Fibroblast of lung (primary cell): ENCODE measurements at regions not wholly inside any gene's neighbourhood (a gene's known extent, or its start where the extent isn't known, plus 50 kb on each side); places are given as distances from the start of the nearest gene placed in this dataset.
A peak's percentile ranks its signal among the peaks of the same experiment; 100 is the strongest.

Experiments
- DNase-seq, 2 donors: peaks; one replicate each; pipeline versions ENCODE4 v3.0.0 to v3.0.0-alpha.2; 2010; ENCODE audit warnings: low read depth in 2 of 2
- H2AFZ ChIP-seq: 2 replicates; pipeline ENCODE4 v1.5.1; 2012; ENCODE audit warnings: low read length, control low read depth, inconsistent platforms
- H3K27ac ChIP-seq: 2 replicates; pipeline ENCODE4 v1.5.1; 2011; ENCODE audit warnings: low read length, control low read depth; ENCODE audit not compliant: insufficient read depth
- H3K27me3 ChIP-seq: 2 replicates; pipeline ENCODE4 v1.5.1; 2011; ENCODE audit warnings: mild to moderate bottlenecking, low read length; ENCODE audit not compliant: control insufficient read depth, insufficient read depth
- H3K36me3 ChIP-seq: 2 replicates; pipeline ENCODE4 v1.5.1; 2011; ENCODE audit warnings: low read length; ENCODE audit not compliant: control insufficient read depth, insufficient read depth
- H3K4me1 ChIP-seq: 2 replicates; pipeline ENCODE4 v1.5.1; 2011; ENCODE audit warnings: low read length; ENCODE audit not compliant: control insufficient read depth, insufficient read depth; ENCODE audit errors: extremely low read depth
- H3K4me2 ChIP-seq: 2 replicates; pipeline ENCODE4 v1.5.1; 2011; ENCODE audit warnings: low read length, control low read depth; ENCODE audit not compliant: insufficient read depth; ENCODE audit errors: extremely low read depth
- H3K4me3 ChIP-seq, 4 experiments: fragments of 200-600 bp in 1 of 4; sonication (generic) in 1 of 4; replicated peaks in 1 of 4; 2 replicates each; pipeline ENCODE4 v1.5.1; 2011 to 2016; ENCODE audit warnings: low read length in 4 of 4, low read depth in 3 of 4, mild to moderate bottlenecking in 3 of 4, control low read depth in 2 of 4, inconsistent platforms in 1 of 4, mixed read lengths in 1 of 4; ENCODE audit not compliant: insufficient read depth in 1 of 4; ENCODE audit errors: control extremely low read depth in 1 of 4
- H3K79me2 ChIP-seq: 2 replicates; pipeline ENCODE4 v1.5.1; 2012; ENCODE audit warnings: mild to moderate bottlenecking, low read length, inconsistent platforms; ENCODE audit not compliant: control insufficient read depth, insufficient read depth
- H3K9ac ChIP-seq: 2 replicates; pipeline ENCODE4 v1.5.1; 2011; ENCODE audit warnings: mild to moderate bottlenecking, low read length, control low read depth; ENCODE audit not compliant: insufficient read depth
- H3K9me3 ChIP-seq: 2 replicates; pipeline ENCODE4 v1.5.1; 2012; ENCODE audit warnings: low read depth, low read length; ENCODE audit not compliant: control insufficient read depth, insufficient read depth
- H4K20me1 ChIP-seq: 2 replicates; pipeline ENCODE4 v1.5.1; 2011; ENCODE audit warnings: low read length; ENCODE audit not compliant: control insufficient read depth, insufficient read depth; ENCODE audit errors: extremely low read depth
- EZH2 ChIP-seq: IDR thresholded peaks from 2 replicates; pipeline ENCODE4 v1.5.1; 2012; ENCODE audit warnings: low read length, control low read depth, mild to moderate bottlenecking; ENCODE audit errors: missing control alignments
- TF ChIP-seq, protein P1 (sequence below), 2 donors: IDR thresholded peaks in 1 of 2; conservative IDR thresholded peaks in 1 of 2; 1 replicate in 1 of 2; 2 replicates in 1 of 2; pipeline ENCODE4 v1.5.1; 2011 to 2012; ENCODE audit warnings: low read length in 2 of 2, control low read depth in 1 of 2, inconsistent platforms in 1 of 2, low read depth in 1 of 2, mild to moderate bottlenecking in 1 of 2

- Histone ChIP-seq H2AFZ (no peak overlapping the region), H3K9me3 (no peaks in the 10 kb centered on the region), H3K4me1 (no peaks in the 10 kb centered on the region), H3K9ac (no peak overlapping the region), H3K79me2 (no peaks in the 10 kb centered on the region), H3K27me3 (no peaks in the 10 kb centered on the region), H3K4me2 (no peak overlapping the region), H4K20me1 (peaks cover 2% of the 10 kb centered on the region), H3K36me3 (no peaks in the 10 kb centered on the region), H3K4me3 (no peak overlapping the region), H3K27ac (no peak overlapping the region)
- no peak for DNase-seq
- TF ChIP-seq EZH2: no peak
- TF ChIP-seq, protein P1, sequence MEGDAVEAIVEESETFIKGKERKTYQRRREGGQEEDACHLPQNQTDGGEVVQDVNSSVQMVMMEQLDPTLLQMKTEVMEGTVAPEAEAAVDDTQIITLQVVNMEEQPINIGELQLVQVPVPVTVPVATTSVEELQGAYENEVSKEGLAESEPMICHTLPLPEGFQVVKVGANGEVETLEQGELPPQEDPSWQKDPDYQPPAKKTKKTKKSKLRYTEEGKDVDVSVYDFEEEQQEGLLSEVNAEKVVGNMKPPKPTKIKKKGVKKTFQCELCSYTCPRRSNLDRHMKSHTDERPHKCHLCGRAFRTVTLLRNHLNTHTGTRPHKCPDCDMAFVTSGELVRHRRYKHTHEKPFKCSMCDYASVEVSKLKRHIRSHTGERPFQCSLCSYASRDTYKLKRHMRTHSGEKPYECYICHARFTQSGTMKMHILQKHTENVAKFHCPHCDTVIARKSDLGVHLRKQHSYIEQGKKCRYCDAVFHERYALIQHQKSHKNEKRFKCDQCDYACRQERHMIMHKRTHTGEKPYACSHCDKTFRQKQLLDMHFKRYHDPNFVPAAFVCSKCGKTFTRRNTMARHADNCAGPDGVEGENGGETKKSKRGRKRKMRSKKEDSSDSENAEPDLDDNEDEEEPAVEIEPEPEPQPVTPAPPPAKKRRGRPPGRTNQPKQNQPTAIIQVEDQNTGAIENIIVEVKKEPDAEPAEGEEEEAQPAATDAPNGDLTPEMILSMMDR (conservative IDR thresholded peaks at IDR 0.05 in 1 of 2, IDR thresholded peaks at IDR 0.05 in 1 of 2; ENCODE audit: low read depth in 1 of 2, low read length in 2 of 2): no peak
Measured at GRCh38 chr7:91407942-91408341, 143.7 kb downstream of the FZD1 start.

GRCh38 chr7:91408388-91409154, 144.3 kb downstream of the FZD1 start:
- H3K27ac ChIP-seq: no peak overlapping the region

DNA sequence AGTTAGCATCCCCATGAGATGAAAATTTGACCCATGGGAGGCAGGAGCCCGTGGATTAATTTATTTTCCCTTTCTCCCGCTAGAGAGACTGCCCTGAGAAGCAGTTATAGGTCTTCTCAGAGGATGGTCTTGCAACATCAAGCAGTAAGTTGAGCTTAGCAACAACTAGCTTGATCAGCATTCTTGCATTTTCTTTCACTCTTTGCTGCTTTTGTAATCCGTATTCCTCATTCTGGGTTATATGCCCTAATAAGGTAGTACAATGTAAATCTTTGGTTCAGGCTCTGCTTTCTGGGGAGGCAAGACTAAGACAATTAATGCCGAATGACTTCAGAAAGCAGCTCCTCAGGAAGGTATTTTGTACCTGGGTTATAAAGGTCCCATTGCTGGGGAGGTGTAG, 146.8 kb downstream of the FZD1 start:
- Histone ChIP-seq H3K4me1 (no peaks in the 10 kb centered on the region), H3K4me3 (no peak overlapping the region), H4K20me1 (peaks cover 2% of the 10 kb centered on the region), H3K9me3 (no peaks in the 10 kb centered on the region), H2AFZ (no peak overlapping the region), H3K27ac (no peak overlapping the region), H3K9ac (no peak overlapping the region), H3K79me2 (no peaks in the 10 kb centered on the region), H3K27me3 (peaks cover 3% of the 10 kb centered on the region), H3K36me3 (no peaks in the 10 kb centered on the region), H3K4me2 (no peak overlapping the region)
- no peak for TF ChIP-seq EZH2
- TF ChIP-seq, protein P1 (conservative IDR thresholded peaks at IDR 0.05 in 1 of 2, IDR thresholded peaks at IDR 0.05 in 1 of 2; ENCODE audit: low read depth in 1 of 2, low read length in 2 of 2): no peak
- peak in 1 of 2 donors; percentile 42 for DNase-seq

More at GRCh38 chr7:91408388-91409154, 144.3 kb downstream of the FZD1 start:
- no peak overlapping the region for H3K4me3 ChIP-seq
- H3K4me1 ChIP-seq: no peaks in the 10 kb centered on the region
- no peak overlapping the region for H2AFZ ChIP-seq
- no peak overlapping the region for H3K9ac ChIP-seq
- no peak for TF ChIP-seq EZH2
- TF ChIP-seq, protein P1 (conservative IDR thresholded peaks at IDR 0.05 in 1 of 2, IDR thresholded peaks at IDR 0.05 in 1 of 2; ENCODE audit: low read depth in 1 of 2, low read length in 2 of 2): no peak
- H4K20me1 ChIP-seq: peaks cover 2% of the 10 kb centered on the region
- H3K79me2 ChIP-seq: no peaks in the 10 kb centered on the region
- DNase-seq: peak in 1 of 2 donors; percentile 31
- no peaks in the 10 kb centered on the region for H3K9me3 ChIP-seq
- no peak overlapping the region for H3K4me2 ChIP-seq
- no peaks in the 10 kb centered on the region for H3K27me3 ChIP-seq
- H3K36me3 ChIP-seq: no peaks in the 10 kb centered on the region
